ENCODE measurements at regions not wholly inside any gene's neighbourhood (a gene's known extent, or its start where the extent isn't known, plus 50 kb on each side); places are given as distances from the start of the nearest gene placed in this dataset.

DNA sequence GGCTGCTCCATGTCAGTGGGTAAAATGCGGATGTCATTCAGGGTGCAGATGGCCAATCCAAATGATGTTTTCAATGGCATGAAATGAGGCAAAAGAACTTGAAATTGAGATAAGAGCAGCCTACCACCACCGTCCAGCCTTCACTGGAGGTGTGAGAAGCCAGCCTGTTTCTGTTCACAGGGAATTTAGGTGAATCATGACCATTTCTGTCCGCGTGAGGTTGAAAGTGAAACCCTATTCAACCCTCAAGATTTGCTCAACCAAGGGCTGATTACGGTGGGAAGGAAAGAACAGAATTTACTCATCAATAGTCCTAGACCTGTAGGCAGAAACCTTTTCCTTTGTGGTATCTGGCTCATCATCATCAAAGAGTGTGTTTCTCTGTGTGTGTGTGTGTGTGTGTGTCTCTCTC lies 370.7 kb downstream of the COG6 start:
- no peak overlapping the region for H3K27ac ChIP-seq
- no peak overlapping the region for H3K4me3 ChIP-seq (ENCODE audit: low read depth in 1 of 2, low read length in 1 of 2)
- H3K9me3 ChIP-seq, result no peaks in the 10 kb centered on the region
- no peaks in the 10 kb centered on the region for H3K27me3 ChIP-seq
- H3K4me1 ChIP-seq (ENCODE audit: control insufficient read depth in 1 of 2, insufficient read depth in 1 of 2, low read depth in 1 of 2, low read length in 1 of 2), result no peaks in the 10 kb centered on the region
- H3K36me3 ChIP-seq, result no peaks in the 10 kb centered on the region
- TF ChIP-seq CTCF (IDR thresholded peaks at IDR 0.05), result no peak

DNA sequence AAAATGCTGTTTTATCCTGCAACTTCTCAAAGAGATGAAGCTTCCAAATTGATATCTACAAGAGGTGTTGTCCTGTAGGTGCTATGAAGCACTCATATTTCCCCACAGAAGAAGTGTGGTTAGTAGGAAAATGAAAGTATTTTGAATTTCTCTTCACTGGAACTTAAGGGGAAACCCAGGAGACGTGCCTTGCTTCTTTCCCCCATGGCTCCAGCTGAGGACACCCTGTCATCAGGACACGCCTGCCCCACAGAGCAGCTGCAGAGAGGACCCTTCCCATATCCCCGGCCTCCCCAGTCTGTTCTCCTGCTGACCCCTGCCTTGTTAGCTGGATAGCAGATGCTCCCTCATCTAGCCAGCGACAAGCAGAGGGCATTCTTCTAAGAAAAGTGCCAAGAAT lies 371.3 kb downstream of the COG6 start:
- no peak overlapping the region for H3K4me3 ChIP-seq (ENCODE audit: low read depth in 1 of 2, low read length in 1 of 2)
- TF ChIP-seq CTCF (IDR thresholded peaks at IDR 0.05), result no peak
- H3K4me1 ChIP-seq (ENCODE audit: control insufficient read depth in 1 of 2, insufficient read depth in 1 of 2, low read depth in 1 of 2, low read length in 1 of 2), result no peaks in the 10 kb centered on the region
- no peak overlapping the region for H3K27ac ChIP-seq
- H3K9me3 ChIP-seq, result no peaks in the 10 kb centered on the region
- no peaks in the 10 kb centered on the region for H3K27me3 ChIP-seq
- H3K36me3 ChIP-seq, result no peaks in the 10 kb centered on the region

DNA sequence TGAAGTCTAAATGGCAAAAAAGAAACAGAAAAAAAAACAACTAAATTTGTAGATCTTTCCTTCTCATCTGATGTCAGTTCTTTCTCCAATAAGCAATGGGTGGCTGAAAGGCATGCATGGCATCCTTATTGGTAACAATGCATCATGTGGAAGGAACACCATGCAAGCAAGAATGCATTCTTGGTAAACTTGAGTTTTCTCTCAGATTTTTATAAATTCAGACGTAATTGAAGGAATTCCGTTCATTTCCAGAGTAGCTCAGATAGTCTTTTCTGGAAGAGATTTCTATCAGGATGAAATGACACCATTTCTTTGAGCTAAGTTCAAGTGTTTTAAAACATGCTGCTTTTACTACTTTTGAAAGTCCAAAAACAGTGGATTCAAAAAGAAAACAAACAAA lies 373.0 kb downstream of the COG6 start:
- no peak overlapping the region for H3K4me3 ChIP-seq (ENCODE audit: low read depth in 1 of 2, low read length in 1 of 2)
- H3K27ac ChIP-seq, result no peak overlapping the region
- TF ChIP-seq CTCF (IDR thresholded peaks at IDR 0.05), result no peak
- no peaks in the 10 kb centered on the region for H3K4me1 ChIP-seq (ENCODE audit: control insufficient read depth in 1 of 2, insufficient read depth in 1 of 2, low read depth in 1 of 2, low read length in 1 of 2)
- no peaks in the 10 kb centered on the region for H3K36me3 ChIP-seq
- no peaks in the 10 kb centered on the region for H3K27me3 ChIP-seq
- no peaks in the 10 kb centered on the region for H3K9me3 ChIP-seq

DNA sequence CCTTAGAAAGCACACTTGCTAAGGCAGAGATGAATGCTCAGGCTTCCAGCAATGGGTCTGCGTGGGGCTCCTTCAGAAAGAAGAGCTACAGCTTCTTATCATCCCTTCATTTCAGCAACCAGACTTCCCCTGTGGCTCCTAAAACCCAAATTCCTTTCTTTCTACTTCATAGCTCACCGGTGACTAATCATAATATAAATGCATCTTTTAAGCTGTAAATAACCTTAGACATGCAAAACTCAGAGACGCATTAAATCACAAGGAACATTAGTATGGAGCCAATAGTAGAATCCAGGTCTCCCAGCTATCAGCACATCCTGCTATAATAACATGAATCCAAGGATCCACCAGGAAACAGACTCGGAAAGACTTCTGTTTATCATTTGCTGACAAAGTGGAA lies 375.6 kb downstream of the COG6 start:
- Histone ChIP-seq H3K27me3 (no peaks in the 10 kb centered on the region), H3K4me1 (ENCODE audit: control insufficient read depth in 1 of 2, insufficient read depth in 1 of 2, low read depth in 1 of 2, low read length in 1 of 2) (no peaks in the 10 kb centered on the region), H3K27ac (no peak overlapping the region), H3K36me3 (no peaks in the 10 kb centered on the region), H3K4me3 (ENCODE audit: low read depth in 1 of 2, low read length in 1 of 2) (no peak overlapping the region), H3K9me3 (no peaks in the 10 kb centered on the region)
- TF ChIP-seq CTCF (IDR thresholded peaks at IDR 0.05), result no peak

- no peaks in the 10 kb centered on the region for H3K27me3 ChIP-seq
- no peak overlapping the region for H3K27ac ChIP-seq
- no peak overlapping the region for H3K4me3 ChIP-seq (ENCODE audit: low read depth in 1 of 2, low read length in 1 of 2)
- no peak for TF ChIP-seq CTCF (IDR thresholded peaks at IDR 0.05)
- no peaks in the 10 kb centered on the region for H3K36me3 ChIP-seq
- H3K4me1 ChIP-seq (ENCODE audit: control insufficient read depth in 1 of 2, insufficient read depth in 1 of 2, low read depth in 1 of 2, low read length in 1 of 2), result no peaks in the 10 kb centered on the region
- H3K9me3 ChIP-seq, result no peaks in the 10 kb centered on the region
These were observed 383.6 kb downstream of the COG6 start for GRCh38 chr13:40039061-40039460.

DNA sequence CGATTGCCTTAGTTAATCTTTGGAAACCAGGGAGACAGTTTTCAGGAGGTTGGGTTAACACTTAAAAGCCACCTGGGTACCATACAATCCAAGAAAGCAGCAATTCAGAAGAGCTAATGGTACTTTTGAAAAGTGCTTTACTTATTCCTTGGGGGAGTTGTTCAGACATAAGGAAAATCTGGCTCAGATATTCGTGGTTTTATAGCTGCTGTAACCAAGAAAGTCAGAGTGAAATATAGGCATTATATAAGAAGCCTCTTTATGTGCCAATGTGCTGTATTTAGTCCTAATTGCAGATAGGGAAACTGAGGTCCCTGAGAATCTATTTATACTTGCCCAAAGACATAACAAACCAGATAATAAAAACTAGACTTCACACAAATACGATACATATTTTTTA lies 387.5 kb downstream of the COG6 start:
- Histone ChIP-seq H3K36me3 (no peaks in the 10 kb centered on the region), H3K9me3 (no peaks in the 10 kb centered on the region), H3K4me1 (ENCODE audit: control insufficient read depth in 1 of 2, insufficient read depth in 1 of 2, low read depth in 1 of 2, low read length in 1 of 2) (no peaks in the 10 kb centered on the region), H3K4me3 (ENCODE audit: low read depth in 1 of 2, low read length in 1 of 2) (no peak overlapping the region), H3K27me3 (no peaks in the 10 kb centered on the region), H3K27ac (no peak overlapping the region)
- no peak for TF ChIP-seq CTCF (IDR thresholded peaks at IDR 0.05)
